ENCODE measurements at regions not wholly inside any gene's neighbourhood (a gene's known extent, or its start where the extent isn't known, plus 50 kb on each side); places are given as distances from the start of the nearest gene placed in this dataset.

- no peak for DNase-seq
Measured at GRCh38 chr7:115449689-115450088, 527.8 kb downstream of the MDFIC start.

DNA sequence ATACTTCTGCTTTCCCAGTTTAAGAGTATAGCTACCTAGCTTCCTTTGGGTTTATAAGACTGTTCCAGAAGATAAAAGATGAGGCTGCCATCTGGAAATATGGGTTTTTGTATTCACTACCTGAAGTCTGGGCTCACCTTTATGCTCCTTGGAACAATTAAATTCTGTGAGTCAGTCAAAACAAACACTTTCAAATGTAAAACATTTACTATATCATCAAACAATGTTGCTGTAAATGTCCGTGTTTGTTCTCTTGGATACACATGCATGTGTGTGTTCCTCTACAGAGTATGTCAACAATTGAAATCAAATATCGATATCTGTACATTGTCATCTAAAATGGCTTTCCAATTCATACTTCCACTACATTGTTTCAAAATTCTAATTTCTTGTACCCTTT lies 525.6 kb downstream of the MDFIC start:
- no peak for DNase-seq

GRCh38 chr7:115441033-115441432 lies 519.1 kb downstream of the MDFIC start:
- no peak for DNase-seq

GRCh38 chr7:115435178-115435577 lies 513.3 kb downstream of the MDFIC start:
- no peak for DNase-seq

- DNase-seq, result no peak
Measured at GRCh38 chr7:115429918-115430317, 508.0 kb downstream of the MDFIC start.

- DNase-seq, result no peak
Measured at GRCh38 chr7:115417662-115418061, 495.8 kb downstream of the MDFIC start.

GRCh38 chr7:115410972-115411686 lies 489.2 kb downstream of the MDFIC start:
- peak in 1 of 5 experiments; percentile 10 for DNase-seq

- DNase-seq, result peak in 1 of 5 experiments; percentile 7
Measured at GRCh38 chr7:115410434-115410820, 488.5 kb downstream of the MDFIC start.

- no peak for DNase-seq
Measured at GRCh38 chr7:115409682-115410433, 488.0 kb downstream of the MDFIC start.

DNA sequence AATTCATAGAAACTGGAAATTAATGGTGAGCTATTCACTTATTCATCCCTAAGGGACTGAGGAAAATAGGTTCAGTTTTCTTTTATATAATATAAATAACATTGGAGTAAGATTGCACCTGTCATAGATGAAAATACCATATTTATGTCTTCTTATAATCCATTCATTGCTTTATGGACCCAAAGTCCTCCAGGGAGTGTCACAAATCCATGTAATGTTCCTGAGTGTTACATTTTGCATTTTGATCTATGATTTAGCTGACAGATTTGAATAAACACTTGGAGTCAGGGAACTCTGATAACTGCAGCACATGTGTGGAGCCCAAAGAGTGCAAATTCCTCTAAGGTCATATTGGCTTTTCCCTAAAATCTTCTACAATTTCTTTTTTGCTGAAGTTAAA lies 484.3 kb downstream of the MDFIC start:
- DNase-seq, result no peak

DNA sequence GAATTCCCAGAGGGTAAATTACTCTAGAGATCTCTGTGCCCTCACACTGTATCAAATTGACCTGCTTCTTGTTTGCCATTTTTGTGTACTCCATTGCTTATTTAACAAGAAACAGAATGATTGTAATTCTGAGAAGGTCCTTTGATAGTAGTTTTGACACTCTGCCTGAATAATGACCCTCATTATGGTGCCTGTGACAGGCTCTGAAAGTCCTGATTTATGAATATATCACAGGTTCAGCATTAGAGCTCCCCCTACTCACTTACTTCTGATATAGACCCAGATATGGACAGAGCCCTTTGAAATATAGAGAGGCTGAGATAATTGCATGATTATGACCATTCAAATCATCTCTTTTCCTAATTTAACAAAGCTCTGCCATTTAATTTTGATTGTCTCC lies 465.2 kb downstream of the MDFIC start:
- no peak for DNase-seq

- no peak for DNase-seq
Measured at GRCh38 chr7:115379321-115379720, 457.4 kb downstream of the MDFIC start.

- no peak for DNase-seq
Measured at GRCh38 chr7:115368998-115369397, 447.1 kb downstream of the MDFIC start.

- no peak for DNase-seq
Measured at GRCh38 chr7:115363916-115364315, 442.0 kb downstream of the MDFIC start.

GRCh38 chr7:115359955-115360354 lies 438.1 kb downstream of the MDFIC start:
- no peak for DNase-seq

- no peak for DNase-seq
Measured at GRCh38 chr7:115359119-115359518, 437.2 kb downstream of the MDFIC start.

GRCh38 chr7:115357703-115357999 lies 435.8 kb downstream of the MDFIC start:
- DNase-seq, result no peak

DNA sequence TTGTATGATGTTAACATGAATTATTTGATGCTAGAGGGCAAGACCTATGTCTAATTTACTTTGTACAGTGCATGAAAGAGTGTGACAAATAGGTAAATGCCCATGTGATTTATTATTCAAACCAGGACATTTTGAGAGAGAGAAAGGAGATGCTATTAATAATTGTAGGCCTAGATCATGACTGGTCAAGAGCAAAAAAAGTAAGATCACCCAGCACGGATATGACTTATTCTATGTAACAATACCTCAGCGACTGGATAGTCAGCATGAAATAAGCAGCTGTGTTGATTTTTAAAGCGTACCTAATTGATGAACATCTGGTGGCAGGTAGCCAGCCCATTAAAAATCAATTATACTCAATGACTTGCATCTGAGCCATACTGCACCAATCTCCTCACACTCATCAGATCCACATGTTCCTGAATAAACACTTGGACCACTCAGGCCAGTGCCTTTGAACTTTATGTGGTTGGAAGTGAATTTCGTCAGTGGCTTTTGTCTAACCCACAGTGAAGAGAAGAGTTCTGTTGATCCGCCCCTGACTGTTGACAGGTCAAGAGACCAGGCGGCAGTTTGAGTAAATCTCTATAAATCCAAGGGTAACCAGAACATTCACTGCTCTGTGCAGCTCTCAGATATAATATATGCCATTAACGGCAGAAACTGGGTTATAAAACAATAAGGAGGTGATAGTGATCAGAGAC lies 435.3 kb downstream of the MDFIC start:
- DNase-seq, result no peak

DNA sequence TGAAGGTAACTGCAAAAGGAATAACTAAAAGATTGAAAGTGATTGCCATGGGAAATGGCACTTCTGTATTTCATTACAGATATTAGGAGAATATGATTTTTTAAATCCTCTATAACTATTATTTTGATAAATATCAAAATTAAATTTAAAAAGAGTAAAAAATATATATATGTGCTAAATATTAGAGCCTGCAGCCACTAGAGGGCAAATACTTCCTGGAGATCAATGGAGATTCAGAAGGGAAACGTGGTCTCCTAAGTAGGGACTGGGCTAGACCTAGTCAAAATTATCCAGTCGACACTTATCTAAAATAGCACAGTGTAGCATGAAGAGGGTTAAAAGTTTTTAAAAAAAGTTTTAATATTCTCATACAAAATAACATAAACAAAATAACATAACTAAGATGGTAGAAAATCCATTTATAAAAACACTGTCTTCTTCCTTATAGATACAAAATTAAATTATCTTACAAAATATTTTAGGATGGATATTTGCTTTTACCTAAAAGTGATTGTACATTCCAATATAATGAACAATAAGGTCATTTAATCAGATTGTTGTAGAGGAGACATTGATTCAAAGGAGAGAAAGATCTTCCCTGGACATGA lies 434.3 kb downstream of the MDFIC start:
- DNase-seq, result no peak

DNA sequence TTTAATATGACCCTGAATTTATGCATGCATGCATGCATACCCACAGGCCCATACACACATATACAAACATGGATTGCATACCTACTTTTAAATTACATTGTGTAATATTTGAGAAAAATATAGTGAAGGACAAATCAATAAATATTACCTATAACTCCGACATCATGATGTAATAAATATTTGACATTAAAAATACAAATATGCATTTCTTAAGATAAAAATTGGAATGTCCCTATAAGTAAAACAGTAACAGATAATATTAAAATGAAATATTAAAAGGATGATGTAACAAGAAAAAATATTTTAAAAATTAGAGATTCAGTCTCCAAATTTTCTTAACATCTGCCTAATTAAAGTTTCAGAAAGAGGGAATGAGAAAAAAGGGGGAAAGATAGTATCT lies 433.0 kb downstream of the MDFIC start:
- no peak for DNase-seq

DNA sequence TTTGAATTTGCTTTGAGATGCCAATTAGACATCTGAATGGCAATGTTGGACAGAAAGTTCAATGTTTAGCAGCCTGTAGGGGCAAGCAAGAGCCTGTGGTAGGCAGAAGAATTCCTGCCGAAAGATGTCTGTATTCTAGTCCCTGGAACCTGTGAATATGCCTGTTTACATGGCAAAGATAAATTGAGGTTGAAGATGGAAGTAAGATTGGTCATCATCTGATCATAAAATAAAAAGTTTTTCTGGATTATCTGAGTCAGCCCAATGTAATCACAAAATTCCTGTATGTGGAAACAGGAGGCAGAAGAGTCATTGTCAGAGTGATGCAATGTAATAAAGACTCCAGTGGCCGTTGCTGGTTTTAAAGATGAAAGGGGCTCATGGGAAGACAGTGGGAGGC lies 430.5 kb downstream of the MDFIC start:
- no peak for DNase-seq

DNA sequence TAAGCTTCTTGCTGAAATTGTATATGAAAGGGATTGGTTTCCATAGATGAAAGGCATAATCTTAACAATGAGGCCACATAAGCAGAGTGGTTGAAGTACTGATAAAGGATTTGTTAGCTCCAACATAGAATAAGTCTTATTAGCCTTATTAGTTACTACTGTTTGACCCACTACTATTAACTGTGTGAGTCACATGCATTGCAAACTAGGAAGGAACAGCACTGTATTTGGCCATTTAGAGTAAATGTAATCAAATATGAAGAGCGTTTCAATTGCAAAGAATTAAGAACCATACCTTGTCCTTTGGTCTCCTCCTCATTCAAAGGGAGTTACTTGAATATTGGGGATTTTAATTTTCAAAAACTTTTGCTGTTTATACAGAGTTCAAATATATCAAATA lies 428.9 kb downstream of the MDFIC start:
- DNase-seq, result no peak

- no peak for DNase-seq
Measured at GRCh38 chr7:115349635-115350034, 427.7 kb downstream of the MDFIC start.

DNA sequence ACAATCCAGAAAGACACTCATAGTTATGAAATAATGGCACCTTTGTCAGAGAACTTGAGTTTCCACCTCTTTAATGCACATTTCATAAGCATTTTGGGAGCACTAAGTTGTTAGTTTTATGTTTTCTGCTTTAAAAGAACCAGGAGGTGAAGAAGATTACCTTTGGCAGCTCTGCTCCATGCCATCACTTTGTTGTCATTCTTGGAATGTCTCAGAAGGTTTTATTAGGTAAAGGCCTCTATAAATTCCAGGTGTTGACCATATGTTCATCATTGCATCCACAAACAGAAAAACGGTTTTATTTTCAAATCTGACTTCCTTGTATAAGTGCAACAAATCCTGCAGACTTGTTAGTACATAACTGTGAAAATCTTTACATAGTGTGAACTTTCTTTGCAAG lies 424.8 kb downstream of the MDFIC start:
- DNase-seq, result no peak

All from T-helper 2 cell (primary cell).